GM11168 (cell line): ENCODE measurements at regions not wholly inside any gene's neighbourhood (a gene's known extent, or its start where the extent isn't known, plus 50 kb on each side); places are given as distances from the start of the nearest gene placed in this dataset.
"Not testable (repeated sequence)": the region's sequence is repeated elsewhere in the genome, so short reads cannot be mapped to it uniquely, and the experiment has no call there.

Experiments
- in situ Hi-C: fragments of 300-500 bp; cut with MboI; formaldehyde crosslinking; loops from one replicate; pipeline ENCODE4 v1.12.0; 2022; ENCODE audit warnings: low sequenced_read_pairs; ENCODE audit not compliant: unreplicated experiment

DNA sequence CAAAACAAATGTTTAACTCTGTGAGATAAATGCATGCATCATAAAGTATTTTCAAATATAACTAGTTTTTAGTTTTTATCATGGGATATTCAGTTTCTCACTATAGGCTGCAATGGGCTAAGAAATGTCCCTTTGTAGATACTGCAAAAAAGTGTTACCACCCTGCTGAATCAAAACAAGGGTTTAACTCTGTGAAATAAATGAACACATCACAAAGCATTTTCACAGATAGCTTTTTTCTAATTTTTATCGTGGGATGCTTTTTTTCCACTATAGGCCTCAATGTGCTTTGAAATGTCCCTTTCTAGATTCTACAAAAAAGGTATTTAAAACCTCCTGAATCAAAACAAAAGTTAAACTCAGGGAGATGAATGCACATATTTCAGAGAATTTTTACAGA lies 541.1 kb downstream of the KCNJ18 start:
- in situ Hi-C loops = no loop called here

DNA sequence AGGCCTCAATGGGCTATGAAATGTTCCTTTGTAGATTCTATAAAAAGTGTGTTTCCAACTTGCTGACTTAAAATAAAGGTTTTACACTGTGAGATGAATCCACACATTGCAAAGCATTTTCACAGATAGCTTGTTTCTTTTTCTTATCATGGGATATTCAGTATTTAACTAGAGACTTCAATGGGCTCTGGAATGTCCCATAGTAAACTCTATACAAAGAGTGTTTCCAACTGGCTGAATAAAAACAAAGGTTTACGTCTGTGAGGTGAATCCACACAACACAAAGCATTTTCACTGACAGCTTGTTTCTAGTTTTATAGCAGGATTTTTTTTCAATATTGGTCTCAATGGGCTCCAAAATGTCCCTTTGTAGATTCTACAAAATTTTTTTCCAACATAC lies 550.1 kb downstream of the KCNJ18 start:
- in situ Hi-C loops = no loop called here

DNA sequence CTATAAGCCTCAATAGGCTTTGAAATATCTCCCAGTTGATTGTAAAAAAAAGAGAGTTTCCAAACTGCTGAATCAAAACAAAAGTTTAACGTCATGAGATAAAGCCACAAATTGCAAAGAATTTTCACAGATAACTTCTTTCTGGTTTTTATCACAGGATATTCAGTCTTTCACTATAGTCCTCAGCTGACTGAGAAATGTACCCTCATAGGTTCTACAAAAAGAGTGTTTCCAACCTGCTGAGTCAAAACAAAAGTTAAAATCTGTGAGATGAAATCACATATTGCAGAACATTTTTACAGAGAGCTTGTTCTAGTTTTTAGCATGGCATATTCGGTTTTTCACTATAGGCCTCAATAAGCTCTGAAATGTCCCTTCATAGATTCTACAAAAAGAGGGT lies 559.2 kb downstream of the KCNJ18 start:
- in situ Hi-C loops = no loop called here

DNA sequence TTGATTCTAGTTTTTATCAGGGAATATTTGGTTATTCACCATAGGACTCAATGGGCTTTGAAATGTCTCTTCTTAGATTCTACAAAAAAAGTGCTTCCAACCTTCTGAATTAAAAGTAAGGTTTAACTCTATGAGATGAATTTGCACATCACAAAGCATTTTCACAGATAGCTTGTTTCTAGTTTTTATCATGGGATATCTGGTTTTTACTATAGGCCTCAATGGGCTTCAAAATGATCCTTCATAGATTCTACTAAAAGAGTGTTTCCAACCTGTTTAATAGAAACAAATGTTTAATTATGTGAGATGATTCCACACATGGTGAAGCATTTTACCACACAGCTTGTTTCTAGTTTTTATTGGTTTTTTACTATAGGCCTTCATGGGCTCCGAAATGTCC lies 560.7 kb downstream of the KCNJ18 start:
- in situ Hi-C loops = no loop called here

GRCh38 chr17:22265807-22266206 lies 573.5 kb downstream of the KCNJ18 start:
- in situ Hi-C loops = no loop called here

GRCh38 chr17:22266231-22266630 lies 573.9 kb downstream of the KCNJ18 start:
- in situ Hi-C loops = no loop called here

DNA sequence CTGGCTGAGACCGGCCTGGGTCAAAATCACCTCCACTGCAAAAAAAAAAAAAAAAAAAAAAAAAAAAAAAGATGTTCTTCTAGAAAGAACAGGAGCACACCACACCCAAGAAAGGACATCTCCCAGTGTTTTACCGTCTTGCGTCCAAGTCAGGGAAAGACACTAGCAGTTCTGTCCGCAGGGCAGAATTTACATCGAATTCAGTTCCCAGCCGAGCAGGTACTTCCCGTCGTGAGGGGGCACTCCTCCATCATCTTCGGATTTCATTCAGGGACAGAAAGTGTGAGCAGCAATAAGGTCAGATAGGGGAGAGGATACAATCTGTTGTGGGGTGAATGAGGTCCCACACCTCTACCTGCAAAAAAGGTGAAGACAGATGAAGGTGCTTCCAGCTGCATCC lies 574.7 kb downstream of the KCNJ18 start:
- in situ Hi-C loops = no loop called here

DNA sequence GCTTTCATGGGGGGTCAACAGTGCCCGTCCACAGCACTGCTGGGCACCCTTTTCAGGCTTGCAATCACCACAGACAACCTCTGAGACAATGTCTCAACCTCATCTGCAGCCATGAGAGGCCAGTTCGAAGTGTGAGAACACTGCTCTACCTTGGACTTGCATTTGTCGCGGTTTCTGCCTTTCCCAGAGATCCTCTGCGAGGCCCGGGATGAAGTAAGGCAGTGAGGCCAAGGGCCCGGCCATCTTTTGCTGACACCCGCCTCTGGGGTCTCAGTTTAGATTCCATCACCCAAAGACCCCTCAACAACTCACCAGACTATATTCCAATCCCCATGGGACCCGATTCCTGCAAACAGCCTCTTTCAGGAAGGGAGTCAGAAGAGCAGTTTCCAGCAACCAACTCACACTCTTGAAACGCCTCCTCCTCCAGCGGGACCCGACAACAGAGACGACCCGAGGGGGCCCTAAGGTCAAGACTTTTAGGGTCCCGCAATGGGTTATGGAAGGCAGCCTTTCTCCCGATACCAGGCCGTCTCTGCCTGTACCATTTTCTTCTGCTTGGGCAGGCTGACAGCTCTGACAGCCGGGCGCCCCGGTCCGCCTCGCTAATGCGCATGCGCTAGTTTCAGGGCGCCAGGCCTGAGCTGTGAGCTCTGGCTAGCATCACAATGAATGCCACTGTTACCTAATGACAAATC lies 576.0 kb downstream of the KCNJ18 start:
- in situ Hi-C loops = no loop called here

GRCh38 chr17:22268912-22269220 lies 576.5 kb downstream of the KCNJ18 start:
- in situ Hi-C loops = no loop called here

- in situ Hi-C loops = no loop called here
Measured at GRCh38 chr17:22270381-22270780, 578.1 kb downstream of the KCNJ18 start.

- in situ Hi-C loops = not testable (repeated sequence)
Measured at GRCh38 chr17:22270809-22271208, 578.5 kb downstream of the KCNJ18 start.

- in situ Hi-C loops = no loop called here
Measured at GRCh38 chr17:22272363-22273146, 580.2 kb downstream of the KCNJ18 start.

DNA sequence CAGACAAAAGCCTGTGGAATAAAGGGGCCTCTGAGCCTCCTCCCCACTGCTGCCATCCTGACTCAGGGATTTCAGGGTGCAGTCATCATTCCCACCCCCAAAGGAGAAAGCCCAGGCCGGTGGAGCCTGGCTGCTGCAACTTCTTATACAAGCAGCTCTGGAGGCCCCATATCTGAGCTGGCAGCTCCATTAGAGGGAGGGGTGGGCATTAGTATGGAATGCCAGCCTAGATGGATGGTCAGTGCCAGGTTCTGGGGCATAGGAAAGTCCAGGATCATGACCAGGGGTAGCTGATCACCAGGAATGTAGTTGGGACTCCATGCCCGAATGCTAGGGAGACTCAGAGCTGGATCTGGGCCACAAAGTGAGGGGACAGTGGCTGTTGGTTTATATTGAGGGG lies 581.0 kb downstream of the KCNJ18 start:
- in situ Hi-C loops = no loop called here

DNA sequence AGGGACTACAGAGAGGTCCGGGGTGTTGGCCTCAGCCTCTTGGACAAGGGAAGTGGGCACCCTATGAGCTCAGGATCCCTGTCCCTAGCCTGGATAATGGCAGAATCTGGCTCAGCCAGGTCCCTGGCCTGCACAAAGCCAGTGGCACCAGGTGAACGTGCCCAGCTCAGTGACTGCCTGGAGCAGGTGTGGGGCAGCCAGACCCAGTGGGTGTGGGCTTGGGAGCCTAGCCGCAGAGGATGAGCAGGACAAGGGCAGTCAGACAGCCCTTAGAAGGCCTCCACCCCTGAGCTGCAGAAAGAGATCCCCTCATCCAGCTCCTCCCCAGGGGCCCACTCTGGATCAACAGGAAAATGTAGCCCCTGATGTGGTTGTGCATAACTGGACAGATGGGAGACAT lies 585.3 kb downstream of the KCNJ18 start:
- in situ Hi-C loops = loop anchor here (25.0 kb wide), 1 partner anchor 690 kb away; no protein-coding TSS in a partner anchor

GRCh38 chr17:22278302-22279275 lies 586.3 kb downstream of the KCNJ18 start:
- in situ Hi-C loops = loop anchor here (25.0 kb wide), 1 partner anchor 691 kb away; no protein-coding TSS in a partner anchor

DNA sequence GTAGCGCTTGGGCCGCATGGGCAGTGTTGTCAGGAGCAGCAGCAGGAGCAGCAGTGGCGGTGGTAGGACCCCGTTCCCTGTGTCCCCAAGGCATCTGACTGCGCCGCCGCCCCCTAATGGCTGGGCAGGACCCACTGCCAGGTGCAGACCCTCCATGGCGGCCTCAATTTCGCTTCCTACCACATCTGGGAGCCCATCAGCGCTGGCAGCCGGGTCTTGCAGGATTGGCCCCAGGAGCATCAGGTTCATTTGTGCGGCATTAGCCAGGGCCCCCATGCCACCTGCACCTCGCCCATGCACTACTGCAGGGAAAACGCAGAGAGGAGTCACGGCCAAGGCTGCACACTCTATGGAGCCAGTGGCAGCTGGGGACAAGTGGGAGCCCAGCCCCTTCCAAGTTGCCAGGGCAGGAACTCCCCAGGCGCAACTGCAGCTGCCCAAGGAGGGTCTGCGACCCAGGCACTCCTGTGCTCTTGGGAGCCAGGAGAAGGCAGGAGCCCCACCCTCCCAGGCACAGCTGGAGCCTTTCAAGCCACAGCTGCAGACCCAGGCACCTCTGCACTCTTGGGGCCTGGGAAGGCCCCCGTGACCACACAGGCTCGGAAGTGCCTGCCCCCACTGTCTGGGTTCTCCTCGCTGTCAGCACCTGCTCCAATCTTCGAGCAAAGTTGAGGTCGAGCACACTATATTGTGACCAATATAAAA lies 594.2 kb downstream of the KCNJ18 start:
- in situ Hi-C loops = loop anchor here (25.0 kb wide), 1 partner anchor 699 kb away; no protein-coding TSS in a partner anchor

DNA sequence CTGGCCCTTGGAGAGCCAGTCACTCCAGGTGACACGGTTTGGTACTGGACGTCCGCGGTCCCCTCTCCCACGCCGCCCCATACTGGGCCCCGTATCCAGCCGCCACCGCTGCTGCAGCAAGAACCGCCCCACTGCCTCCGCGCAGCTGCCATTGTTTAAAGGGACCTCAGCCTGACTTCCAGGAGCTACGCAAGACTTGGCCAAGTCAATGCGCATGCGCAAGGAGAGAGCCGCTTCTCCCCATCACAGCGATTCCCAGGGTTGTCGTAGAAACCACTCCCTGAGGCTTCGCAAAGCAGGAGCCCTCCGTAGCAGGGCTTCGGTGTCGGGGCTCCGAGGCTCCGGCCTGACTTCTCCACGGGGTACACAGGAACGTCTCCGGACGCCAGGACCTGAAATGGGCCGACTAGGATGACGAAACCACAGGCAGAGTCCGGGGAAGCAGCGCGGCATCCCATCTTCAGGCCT lies 606.2 kb downstream of the KCNJ18 start:
- in situ Hi-C loops = loop anchor here (25.0 kb wide), 1 partner anchor 711 kb away; no protein-coding TSS in a partner anchor

- in situ Hi-C loops = no loop called here
Measured at GRCh38 chr17:22300177-22300576, 607.9 kb downstream of the KCNJ18 start.

- in situ Hi-C loops = no loop called here
Measured at GRCh38 chr17:22300731-22301352, 608.5 kb downstream of the KCNJ18 start.
